GM21529 (cell line): ENCODE measurements at regions not wholly inside any gene's neighbourhood (a gene's known extent, or its start where the extent isn't known, plus 50 kb on each side); places are given as distances from the start of the nearest gene placed in this dataset.
"Not testable (repeated sequence)": the region's sequence is repeated elsewhere in the genome, so short reads cannot be mapped to it uniquely, and the experiment has no call there.

Source experiments
- ATAC-seq: cut with Tn5 transposase; IDR thresholded peaks from one replicate; pipeline ENCODE4 v1.9.1; 2021; ENCODE audit not compliant: unreplicated experiment

- no peak for ATAC-seq
Observed at GRCh38 chrX:11836284-11836683, 78.2 kb downstream of the MSL3 start.

- no peak for ATAC-seq
Observed at GRCh38 chrX:11837437-11837836, 79.4 kb downstream of the MSL3 start.

GRCh38 chrX:11864171-11864570 lies 106.1 kb downstream of the MSL3 start:
- ATAC-seq, result no peak

- ATAC-seq, result peak; percentile 68
Observed at GRCh38 chrX:11867610-11868345, 109.7 kb downstream of the MSL3 start.

GRCh38 chrX:11870789-11871188 lies 112.8 kb downstream of the MSL3 start:
- no peak for ATAC-seq

DNA sequence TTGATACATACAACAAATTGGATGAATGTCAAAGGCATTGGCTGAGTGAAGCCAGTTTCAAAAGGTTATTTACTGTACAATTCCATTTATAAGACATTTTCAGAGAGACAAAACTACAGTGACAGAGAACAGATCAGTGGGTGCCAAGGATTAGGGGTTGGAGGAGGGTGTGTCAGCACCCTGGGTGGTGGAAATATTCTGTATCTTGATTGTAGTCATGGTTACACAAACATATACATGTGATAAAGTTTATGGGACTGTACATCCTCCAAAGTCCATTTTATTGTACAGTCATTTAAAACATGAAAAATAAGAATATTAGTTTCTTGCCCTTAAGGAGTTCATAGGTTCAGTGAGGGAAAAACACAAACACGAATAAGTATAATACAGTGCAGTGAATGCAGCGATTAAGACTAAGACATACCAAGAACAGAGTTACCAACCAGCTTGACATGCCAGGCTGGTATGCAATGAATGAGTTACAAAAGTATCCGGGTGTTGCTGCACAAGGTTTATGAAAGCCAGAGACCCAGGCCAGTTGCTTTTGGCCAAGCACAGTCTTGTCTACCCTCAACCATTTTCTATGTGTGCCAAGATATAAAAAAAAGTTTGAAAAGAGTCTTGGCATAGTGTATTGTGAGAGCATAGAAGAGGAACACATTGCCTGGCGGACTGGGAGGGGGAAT lies 123.6 kb downstream of the MSL3 start:
- ATAC-seq, result no peak

GRCh38 chrX:11886745-11887144 lies 128.7 kb downstream of the MSL3 start:
- ATAC-seq, result no peak

DNA sequence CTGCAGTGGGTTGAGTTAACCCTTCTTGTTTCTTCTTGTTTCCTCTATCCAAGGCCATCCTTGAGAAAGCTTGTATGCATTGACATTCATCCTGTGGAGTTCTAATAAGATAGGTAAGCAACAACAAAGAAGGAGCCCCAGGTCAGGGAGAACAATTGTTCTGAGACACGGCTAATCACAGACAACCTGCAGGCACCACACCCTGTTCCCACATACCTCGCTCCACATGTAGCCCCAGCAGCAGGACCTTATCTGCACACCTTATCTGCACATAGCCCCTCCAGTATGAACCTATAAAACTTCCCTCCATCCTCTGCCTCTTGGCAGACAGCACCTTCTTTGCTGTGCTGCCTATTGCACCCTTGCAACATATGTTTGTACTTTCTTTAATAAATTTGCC lies 129.1 kb downstream of the MSL3 start:
- ATAC-seq, result no peak

- ATAC-seq, result no peak
Observed at GRCh38 chrX:11888421-11888820, 130.4 kb downstream of the MSL3 start.

GRCh38 chrX:11889791-11890190 lies 131.8 kb downstream of the MSL3 start:
- no peak for ATAC-seq

DNA sequence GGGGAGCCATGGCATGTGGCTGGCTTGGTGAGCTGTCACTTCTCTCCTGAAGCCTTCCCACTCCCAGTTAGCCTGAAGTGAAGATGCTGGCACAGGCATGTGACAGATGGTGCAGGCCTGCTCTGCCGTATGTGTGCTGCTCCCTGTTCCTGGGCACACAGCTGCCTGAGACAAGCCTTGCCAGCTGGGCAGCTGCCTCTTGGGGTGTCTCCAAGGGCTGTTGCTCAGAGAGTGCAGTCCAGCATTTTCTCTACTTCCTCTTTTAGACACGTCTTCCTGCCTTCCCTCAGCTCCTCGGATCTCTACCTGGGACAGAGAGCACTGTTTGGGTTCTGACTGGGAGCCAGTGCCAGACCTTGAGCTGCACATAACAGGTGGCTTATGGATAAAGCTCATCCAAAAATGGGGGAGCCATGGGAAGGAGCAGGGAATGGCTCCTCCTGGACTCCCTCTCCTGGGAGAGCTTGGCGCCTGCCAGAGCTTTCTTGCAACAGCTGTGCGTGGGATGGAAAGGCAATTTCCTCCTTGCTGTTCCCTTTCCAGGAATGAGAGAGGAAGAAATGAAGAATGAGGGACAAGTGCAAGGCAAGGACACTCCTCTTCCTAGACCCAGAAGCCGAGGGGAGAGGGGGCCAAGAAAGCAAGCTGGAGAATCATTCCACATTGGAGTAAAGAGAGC lies 132.9 kb downstream of the MSL3 start:
- no peak for ATAC-seq

DNA sequence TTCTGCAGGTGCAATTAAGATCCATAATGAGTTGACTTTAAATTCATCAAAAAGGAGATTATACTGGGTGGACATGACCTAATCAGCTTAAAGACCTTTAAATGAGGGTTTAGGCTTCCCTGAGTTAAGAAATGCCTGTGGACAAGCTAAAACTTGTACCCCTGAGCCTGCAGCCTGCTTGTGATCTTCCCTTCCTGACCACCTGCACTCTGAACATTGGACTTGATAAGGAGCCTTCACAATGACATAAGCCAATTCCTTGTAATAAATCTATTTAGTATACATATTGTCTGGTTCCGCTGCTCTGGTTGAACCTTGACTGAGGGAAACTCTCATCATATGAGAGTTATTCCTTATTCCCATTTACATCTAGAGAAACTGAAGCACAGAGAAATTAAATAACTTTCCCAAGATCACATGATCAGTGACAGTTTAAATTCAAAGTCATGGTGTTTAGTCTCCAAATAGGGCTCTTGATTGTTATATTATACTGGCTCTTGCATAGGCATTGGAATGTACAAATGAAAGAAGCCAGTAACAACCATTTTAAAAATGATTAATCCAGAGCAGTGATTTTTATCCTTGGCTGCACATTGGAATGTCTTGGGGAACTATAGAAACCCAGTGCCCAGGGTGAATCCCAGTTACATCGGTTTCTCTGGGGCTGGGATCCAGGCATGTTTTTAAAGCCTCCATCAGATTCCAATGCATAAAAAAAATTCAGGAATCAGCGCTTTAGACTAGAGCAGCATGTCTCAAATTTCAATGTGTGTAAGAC lies 136.1 kb downstream of the MSL3 start:
- ATAC-seq, result no peak

GRCh38 chrX:11899091-11899490 lies 141.1 kb downstream of the MSL3 start:
- ATAC-seq, result no peak

GRCh38 chrX:11905933-11906332 lies 147.9 kb downstream of the MSL3 start:
- ATAC-seq, result not testable (repeated sequence)

- ATAC-seq, result peak; percentile 87
Observed at GRCh38 chrX:11908371-11908770, 150.3 kb downstream of the MSL3 start.

DNA sequence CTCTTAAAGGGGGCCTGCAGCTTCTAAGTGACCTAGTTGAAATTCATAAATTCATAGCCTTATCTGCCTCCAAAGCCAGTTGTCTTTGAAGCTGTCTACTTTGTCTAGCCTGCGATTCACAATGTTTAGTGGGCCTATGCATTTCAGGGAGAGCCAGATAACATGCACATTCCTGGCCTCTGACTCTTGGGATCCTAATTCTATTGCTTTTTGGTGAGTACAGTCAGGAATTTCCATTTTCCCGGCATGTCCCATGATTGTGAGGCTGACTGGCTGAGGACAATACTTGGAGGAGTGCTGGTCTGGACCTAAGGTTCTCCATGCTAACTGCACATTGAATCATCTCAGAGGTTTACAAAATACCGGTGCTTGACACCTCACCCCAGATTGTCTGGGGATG lies 155.0 kb downstream of the MSL3 start:
- ATAC-seq, result no peak

DNA sequence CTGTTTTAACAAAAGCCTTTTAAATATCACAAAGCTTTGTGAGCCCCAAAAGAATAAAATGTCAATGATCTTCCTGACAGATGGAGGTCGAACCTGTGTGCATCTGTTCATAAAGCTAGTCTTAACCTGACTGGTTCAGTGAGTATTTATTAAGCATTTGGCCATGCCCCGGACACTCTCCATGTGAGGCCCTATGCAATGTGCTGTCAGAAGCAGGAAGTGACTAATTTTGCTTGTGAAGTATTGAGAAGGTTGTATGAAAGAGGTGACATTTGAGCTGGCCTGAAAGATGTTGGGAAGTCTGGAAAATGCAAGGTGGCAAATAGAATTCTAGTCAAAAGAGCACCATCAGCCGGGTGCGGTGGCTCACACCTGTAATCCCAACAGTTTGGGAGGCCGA lies 171.4 kb downstream of the MSL3 start:
- no peak for ATAC-seq

DNA sequence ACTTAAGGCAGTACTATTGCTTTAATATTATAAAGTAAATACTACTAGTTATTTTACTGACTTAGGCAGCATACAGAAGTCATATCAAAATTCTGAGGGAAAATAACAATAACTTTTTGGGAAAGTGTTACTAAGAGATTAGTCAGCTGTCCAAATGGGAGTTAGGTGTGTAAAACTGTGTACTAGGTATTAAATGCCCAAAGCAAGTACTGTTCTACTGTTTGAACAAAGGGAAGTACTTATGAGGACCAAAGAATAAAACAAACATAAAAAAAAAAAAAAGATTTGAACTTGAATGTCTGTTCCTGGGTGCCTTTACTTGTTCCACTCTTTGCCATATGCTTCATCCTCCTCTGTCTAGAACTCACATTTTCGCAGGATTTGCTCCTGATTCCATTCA lies 174.4 kb downstream of the MSL3 start:
- no peak for ATAC-seq

GRCh38 chrX:11934089-11934488 lies 176.1 kb downstream of the MSL3 start:
- ATAC-seq, result no peak

- no peak for ATAC-seq
Observed at GRCh38 chrX:11941571-11941970, 183.5 kb downstream of the MSL3 start.

DNA sequence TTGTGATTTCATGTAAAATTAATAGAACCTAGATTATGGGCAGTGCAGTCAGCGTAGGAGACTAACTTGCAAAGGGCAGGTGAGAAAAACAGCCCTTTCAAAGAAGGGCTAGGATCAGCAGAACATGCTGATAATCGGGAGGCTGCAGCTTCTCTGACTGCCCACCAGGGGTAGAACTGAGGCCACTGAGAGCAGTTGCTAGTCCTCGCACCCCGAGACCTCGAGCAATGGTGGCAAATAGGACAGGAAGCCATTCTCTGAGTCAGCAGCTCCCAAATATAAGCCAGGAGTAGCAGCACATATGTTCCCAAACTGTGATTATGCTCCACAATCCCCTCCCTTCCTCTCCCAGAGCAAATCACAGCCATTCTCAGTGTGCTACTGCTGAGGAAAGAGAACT lies 186.5 kb downstream of the MSL3 start:
- no peak for ATAC-seq
